HEK293 (cell line): ENCODE measurements at regions not wholly inside any gene's neighbourhood (a gene's known extent, or its start where the extent isn't known, plus 50 kb on each side); places are given as distances from the start of the nearest gene placed in this dataset.
"Not testable (repeated sequence)": the region's sequence is repeated elsewhere in the genome, so short reads cannot be mapped to it uniquely, and the experiment has no call there.

Experiments used
- CTCF ChIA-PET: fragments of 350-600 bp; formaldehyde crosslinking; extraction: SDS; loops from one replicate; lab custom pipeline; 2021; ENCODE audit warnings: antibody characterized with exemption; lab: Yijun Ruan, JAX
- POLR2A ChIA-PET: fragments of 300-600 bp; formaldehyde crosslinking; extraction: SDS; loops from one replicate; lab custom pipeline; 2020; ENCODE audit warnings: antibody characterized with exemption, inconsistent platforms; lab: Yijun Ruan, JAX
- H3K27ac ChIP-seq: fragments of 200-500 bp; sonication (Bioruptor generic); 2 replicates; pipeline ENCODE4 v1.5.1; 2014; ENCODE audit warnings: low read depth, low read length, control low read depth, inconsistent platforms; ENCODE audit errors: extremely low read depth
- H3K36me3 ChIP-seq, 2 experiments: fragments of 200-500 bp in 1 of 2; sonication (Bioruptor generic) in 1 of 2; 1 replicate in 1 of 2; 2 replicates in 1 of 2; pipeline ENCODE4 v1.5.1; 2014 to 2017; ENCODE audit warnings: inconsistent platforms in 2 of 2, low read length in 2 of 2; ENCODE audit not compliant: control insufficient read depth in 2 of 2, insufficient read depth in 1 of 2
- H3K4me1 ChIP-seq: fragments of 200-500 bp; sonication (Bioruptor generic); 2 replicates; pipeline ENCODE4 v1.5.1; 2014; ENCODE audit warnings: mild to moderate bottlenecking, low read length, inconsistent platforms; ENCODE audit not compliant: control insufficient read depth, insufficient read depth
- H3K4me3 ChIP-seq: 2 replicates; pipeline ENCODE4 v1.5.1; 2011; ENCODE audit warnings: low read depth, mild to moderate bottlenecking, control low read depth, low read length, moderate library complexity
- H3K9me3 ChIP-seq: fragments of 200-500 bp; sonication (Bioruptor generic); 2 replicates; pipeline ENCODE4 v1.5.1; 2014; ENCODE audit warnings: low read depth, low read length, inconsistent platforms; ENCODE audit not compliant: control insufficient read depth, insufficient read depth
- HOXD13 ChIP-seq: sonication (generic); formaldehyde crosslinking; IDR thresholded peaks from 2 replicates; pipeline ENCODE4 v1.8.0; 2022; ENCODE audit warnings: missing genetic modification reagents, borderline replicate concordance
- MZF1 ChIP-seq: fragments of 450-650 bp; formaldehyde crosslinking; IDR thresholded peaks from 2 replicates; pipeline ENCODE4 v1.5.1; 2017; ENCODE audit warnings: missing biosample characterization, missing genetic modification characterization, borderline replicate concordance
- SCRT1 ChIP-seq: fragments of 450-650 bp; formaldehyde crosslinking; IDR thresholded peaks from 2 replicates; pipeline ENCODE4 v1.5.1; 2016; ENCODE audit warnings: missing biosample characterization, missing genetic modification characterization, borderline replicate concordance
- SP2 ChIP-seq: fragments of 450-650 bp; formaldehyde crosslinking; IDR thresholded peaks from 2 replicates; pipeline ENCODE4 v1.5.1; 2016; ENCODE audit warnings: missing biosample characterization, missing genetic modification characterization
- ZBTB21 ChIP-seq: fragments of 450-650 bp; formaldehyde crosslinking; IDR thresholded peaks from 2 replicates; pipeline ENCODE4 v1.5.1; 2017; ENCODE audit warnings: missing biosample characterization, missing genetic modification characterization
- ZFP3 ChIP-seq: fragments of 450-650 bp; formaldehyde crosslinking; IDR thresholded peaks from 2 replicates; pipeline ENCODE4 v1.5.1; 2016; ENCODE audit warnings: low read depth, missing biosample characterization, missing genetic modification characterization
- ZNF121 ChIP-seq: fragments of 450-650 bp; formaldehyde crosslinking; IDR thresholded peaks from 2 replicates; pipeline ENCODE4 v1.5.1; 2016; ENCODE audit warnings: missing biosample characterization, missing genetic modification characterization
- ZNF341 ChIP-seq: fragments of 450-650 bp; formaldehyde crosslinking; IDR thresholded peaks from 2 replicates; pipeline ENCODE4; 2016; ENCODE audit warnings: low read depth, missing biosample characterization, missing genetic modification characterization
- ZNF423 ChIP-seq: fragments of 450-650 bp; formaldehyde crosslinking; IDR thresholded peaks from 2 replicates; pipeline ENCODE4 v1.5.1; 2016; ENCODE audit warnings: missing biosample characterization, missing genetic modification characterization
- ZNF621 ChIP-seq: fragments of 450-650 bp; formaldehyde crosslinking; IDR thresholded peaks from 2 replicates; pipeline ENCODE4 v1.5.1; 2017; ENCODE audit warnings: missing biosample characterization, missing genetic modification characterization
- ZNF654 ChIP-seq: fragments of 450-650 bp; formaldehyde crosslinking; IDR thresholded peaks from 2 replicates; pipeline ENCODE4 v1.5.1; 2016; ENCODE audit warnings: low read depth, missing biosample characterization, missing genetic modification characterization
- ZNF658 ChIP-seq: fragments of 450-650 bp; formaldehyde crosslinking; IDR thresholded peaks from 2 replicates; pipeline ENCODE4; 2016; ENCODE audit warnings: missing biosample characterization, missing genetic modification characterization
- ZNF707 ChIP-seq: fragments of 450-650 bp; formaldehyde crosslinking; IDR thresholded peaks from 2 replicates; pipeline ENCODE4 v1.5.1; 2016; ENCODE audit warnings: missing biosample characterization, missing genetic modification characterization
- ZNF76 ChIP-seq: fragments of 450-650 bp; formaldehyde crosslinking; IDR thresholded peaks from 2 replicates; pipeline ENCODE4; 2016; ENCODE audit warnings: low read depth, missing biosample characterization, missing genetic modification characterization, borderline replicate concordance
- ZNF843 ChIP-seq: fragments of 450-650 bp; formaldehyde crosslinking; IDR thresholded peaks from 2 replicates; pipeline ENCODE4 v1.5.1; 2016; ENCODE audit warnings: missing biosample characterization, missing genetic modification characterization
- TF ChIP-seq, protein P1 (sequence below): fragments of 450-650 bp; formaldehyde crosslinking; IDR thresholded peaks from 2 replicates; pipeline ENCODE4 v1.5.1; 2016; ENCODE audit warnings: missing biosample characterization, missing genetic modification characterization
- TF ChIP-seq, protein P2 (sequence below): fragments of 450-650 bp; formaldehyde crosslinking; conservative IDR thresholded peaks from 2 replicates; pipeline ENCODE4 v1.5.1; 2016; ENCODE audit warnings: low read depth, missing biosample characterization, missing genetic modification characterization
- TF ChIP-seq, protein P3 (sequence below): fragments of 450-650 bp; formaldehyde crosslinking; optimal IDR thresholded peaks from 2 replicates; pipeline ENCODE3; 2016; ENCODE audit warnings: missing biosample characterization, mild to moderate bottlenecking, missing genetic modification characterization

DNA sequence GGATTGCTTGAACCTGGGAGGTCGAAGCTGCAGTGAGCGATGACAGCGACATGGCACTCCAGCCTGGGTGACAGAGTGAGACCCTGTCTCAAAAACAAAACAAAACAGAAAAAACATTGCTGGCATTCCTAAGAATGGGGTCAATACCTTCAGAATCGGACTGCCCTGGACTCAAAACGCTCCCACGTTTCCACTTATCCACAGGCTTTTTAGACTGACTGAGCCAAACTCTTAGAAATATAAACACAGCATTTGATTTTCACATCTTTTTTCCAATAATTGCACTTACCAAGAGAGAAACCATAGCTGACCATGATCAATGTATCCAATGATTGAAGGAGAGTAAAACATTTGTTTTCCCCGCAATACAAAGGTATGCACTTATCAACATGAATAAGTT, 59.5 kb upstream of the CUX1 start:
- no peaks in the 10 kb centered on the region for H3K9me3 ChIP-seq
- POLR2A ChIA-PET: no interaction called here
- no peak overlapping the region for H3K4me3 ChIP-seq
- no peaks in the 10 kb centered on the region for H3K36me3 ChIP-seq
- TF ChIP-seq, protein P1, sequence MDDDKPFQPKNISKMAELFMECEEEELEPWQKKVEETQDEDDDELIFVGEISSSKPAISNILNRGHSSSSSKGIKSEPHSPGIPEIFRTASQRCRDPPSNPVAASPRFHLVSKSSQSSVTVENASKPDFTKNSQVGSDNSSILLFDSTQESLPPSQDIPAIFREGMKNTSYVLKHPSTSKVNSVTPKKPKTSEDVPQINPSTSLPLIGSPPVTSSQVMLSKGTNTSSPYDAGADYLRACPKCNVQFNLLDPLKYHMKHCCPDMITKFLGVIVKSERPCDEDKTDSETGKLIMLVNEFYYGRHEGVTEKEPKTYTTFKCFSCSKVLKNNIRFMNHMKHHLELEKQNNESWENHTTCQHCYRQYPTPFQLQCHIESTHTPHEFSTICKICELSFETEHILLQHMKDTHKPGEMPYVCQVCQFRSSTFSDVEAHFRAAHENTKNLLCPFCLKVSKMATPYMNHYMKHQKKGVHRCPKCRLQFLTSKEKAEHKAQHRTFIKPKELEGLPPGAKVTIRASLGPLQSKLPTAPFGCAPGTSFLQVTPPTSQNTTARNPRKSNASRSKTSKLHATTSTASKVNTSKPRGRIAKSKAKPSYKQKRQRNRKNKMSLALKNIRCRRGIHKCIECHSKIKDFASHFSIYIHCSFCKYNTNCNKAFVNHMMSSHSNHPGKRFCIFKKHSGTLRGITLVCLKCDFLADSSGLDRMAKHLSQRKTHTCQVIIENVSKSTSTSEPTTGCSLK: no peak
- TF ChIP-seq ZNF654 (tag by site-specific recombination): no peak
- no peak for TF ChIP-seq ZNF341 (tag by site-specific recombination)
- no peak for TF ChIP-seq SP2
- no peak for TF ChIP-seq ZNF658
- no peak for TF ChIP-seq SCRT1 (tag by site-specific recombination)
- no peak for TF ChIP-seq ZBTB21 (tag by site-specific recombination)
- TF ChIP-seq ZNF843 (tag by site-specific recombination): no peak
- TF ChIP-seq ZNF423: no peak
- TF ChIP-seq ZFP3 (tag by site-specific recombination): no peak
- no peak for TF ChIP-seq ZNF707
- TF ChIP-seq, protein P2, sequence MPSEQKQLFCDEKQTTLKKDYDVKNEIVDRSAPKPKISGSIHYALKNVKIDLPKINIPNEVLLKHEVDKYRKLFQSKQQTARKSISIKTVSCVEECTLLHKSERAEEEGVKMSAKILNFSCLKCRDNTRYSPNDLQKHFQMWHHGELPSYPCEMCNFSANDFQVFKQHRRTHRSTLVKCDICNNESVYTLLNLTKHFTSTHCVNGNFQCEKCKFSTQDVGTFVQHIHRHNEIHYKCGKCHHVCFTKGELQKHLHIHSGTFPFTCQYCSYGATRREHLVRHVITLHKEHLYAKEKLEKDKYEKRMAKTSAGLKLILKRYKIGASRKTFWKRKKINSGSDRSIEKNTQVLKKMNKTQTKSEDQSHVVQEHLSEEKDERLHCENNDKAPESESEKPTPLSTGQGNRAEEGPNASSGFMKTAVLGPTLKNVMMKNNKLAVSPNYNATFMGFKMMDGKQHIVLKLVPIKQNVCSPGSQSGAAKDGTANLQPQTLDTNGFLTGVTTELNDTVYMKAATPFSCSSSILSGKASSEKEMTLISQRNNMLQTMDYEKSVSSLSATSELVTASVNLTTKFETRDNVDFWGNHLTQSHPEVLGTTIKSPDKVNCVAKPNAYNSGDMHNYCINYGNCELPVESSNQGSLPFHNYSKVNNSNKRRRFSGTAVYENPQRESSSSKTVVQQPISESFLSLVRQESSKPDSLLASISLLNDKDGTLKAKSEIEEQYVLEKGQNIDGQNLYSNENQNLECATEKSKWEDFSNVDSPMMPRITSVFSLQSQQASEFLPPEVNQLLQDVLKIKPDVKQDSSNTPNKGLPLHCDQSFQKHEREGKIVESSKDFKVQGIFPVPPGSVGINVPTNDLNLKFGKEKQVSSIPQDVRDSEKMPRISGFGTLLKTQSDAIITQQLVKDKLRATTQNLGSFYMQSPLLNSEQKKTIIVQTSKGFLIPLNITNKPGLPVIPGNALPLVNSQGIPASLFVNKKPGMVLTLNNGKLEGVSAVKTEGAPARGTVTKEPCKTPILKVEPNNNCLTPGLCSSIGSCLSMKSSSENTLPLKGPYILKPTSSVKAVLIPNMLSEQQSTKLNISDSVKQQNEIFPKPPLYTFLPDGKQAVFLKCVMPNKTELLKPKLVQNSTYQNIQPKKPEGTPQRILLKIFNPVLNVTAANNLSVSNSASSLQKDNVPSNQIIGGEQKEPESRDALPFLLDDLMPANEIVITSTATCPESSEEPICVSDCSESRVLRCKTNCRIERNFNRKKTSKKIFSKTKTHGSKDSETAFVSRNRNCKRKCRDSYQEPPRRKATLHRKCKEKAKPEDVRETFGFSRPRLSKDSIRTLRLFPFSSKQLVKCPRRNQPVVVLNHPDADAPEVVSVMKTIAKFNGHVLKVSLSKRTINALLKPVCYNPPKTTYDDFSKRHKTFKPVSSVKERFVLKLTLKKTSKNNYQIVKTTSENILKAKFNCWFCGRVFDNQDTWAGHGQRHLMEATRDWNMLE (tag by site-specific recombination): no peak
- TF ChIP-seq ZNF76 (tag by site-specific recombination): no peak
- TF ChIP-seq, protein P3, sequence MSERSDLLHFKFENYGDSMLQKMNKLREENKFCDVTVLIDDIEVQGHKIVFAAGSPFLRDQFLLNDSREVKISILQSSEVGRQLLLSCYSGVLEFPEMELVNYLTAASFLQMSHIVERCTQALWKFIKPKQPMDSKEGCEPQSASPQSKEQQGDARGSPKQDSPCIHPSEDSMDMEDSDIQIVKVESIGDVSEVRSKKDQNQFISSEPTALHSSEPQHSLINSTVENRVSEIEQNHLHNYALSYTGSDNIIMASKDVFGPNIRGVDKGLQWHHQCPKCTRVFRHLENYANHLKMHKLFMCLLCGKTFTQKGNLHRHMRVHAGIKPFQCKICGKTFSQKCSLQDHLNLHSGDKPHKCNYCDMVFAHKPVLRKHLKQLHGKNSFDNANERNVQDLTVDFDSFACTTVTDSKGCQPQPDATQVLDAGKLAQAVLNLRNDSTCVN (tag by site-specific recombination): no peak
- TF ChIP-seq HOXD13 (CRISPR knock-in tag): no peak
- TF ChIP-seq ZNF621 (tag by site-specific recombination): no peak
- TF ChIP-seq MZF1: no peak
- TF ChIP-seq, all 188 proteins: peak for 0
- H3K4me1 ChIP-seq: no peaks in the 10 kb centered on the region
- no peak overlapping the region for H3K27ac ChIP-seq
- CTCF ChIA-PET: interaction anchor here (0.6 kb wide), 1 partner anchor 112 kb away, joined by 6 read pairs; no protein-coding TSS in a partner anchor

DNA sequence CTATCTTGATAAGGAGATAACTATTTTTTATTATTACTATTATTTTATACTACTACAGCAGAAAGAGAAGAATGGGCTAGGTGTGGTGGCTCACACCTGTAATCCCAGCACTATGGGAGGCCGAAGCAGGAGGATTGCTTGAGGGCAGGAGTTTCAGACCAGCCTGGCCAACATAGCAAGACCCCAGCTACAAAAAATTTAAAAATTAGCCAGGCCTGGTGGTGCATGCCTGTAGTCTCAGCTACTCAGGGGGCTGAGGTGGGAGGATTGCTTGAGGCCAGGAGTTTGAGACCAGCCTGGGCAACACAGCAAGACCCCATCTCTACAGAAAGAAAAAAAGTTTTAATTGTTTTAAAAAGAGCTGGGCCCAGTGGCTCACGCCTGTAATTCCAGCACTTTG, 58.9 kb upstream of the CUX1 start:
- not testable (repeated sequence) for H3K4me1 ChIP-seq, H3K9me3 ChIP-seq, H3K36me3 ChIP-seq, H3K4me3 ChIP-seq, H3K27ac ChIP-seq
- CTCF ChIA-PET: interaction anchor here (0.6 to 1.6 kb wide), 2 partner anchors 15 to 112 kb away, joined by 5 to 6 read pairs; no protein-coding TSS in a partner anchor
- TF ChIP-seq ZNF121 (tag by site-specific recombination): peak; percentile 97
- TF ChIP-seq, all 188 proteins: peak for 1; not testable (repeated sequence) for 187
- POLR2A ChIA-PET: not testable (repeated sequence)
